ENCODE measurements at regions not wholly inside any gene's neighbourhood (a gene's known extent, or its start where the extent isn't known, plus 50 kb on each side); places are given as distances from the start of the nearest gene placed in this dataset.

- TF ChIP-seq, protein P1, sequence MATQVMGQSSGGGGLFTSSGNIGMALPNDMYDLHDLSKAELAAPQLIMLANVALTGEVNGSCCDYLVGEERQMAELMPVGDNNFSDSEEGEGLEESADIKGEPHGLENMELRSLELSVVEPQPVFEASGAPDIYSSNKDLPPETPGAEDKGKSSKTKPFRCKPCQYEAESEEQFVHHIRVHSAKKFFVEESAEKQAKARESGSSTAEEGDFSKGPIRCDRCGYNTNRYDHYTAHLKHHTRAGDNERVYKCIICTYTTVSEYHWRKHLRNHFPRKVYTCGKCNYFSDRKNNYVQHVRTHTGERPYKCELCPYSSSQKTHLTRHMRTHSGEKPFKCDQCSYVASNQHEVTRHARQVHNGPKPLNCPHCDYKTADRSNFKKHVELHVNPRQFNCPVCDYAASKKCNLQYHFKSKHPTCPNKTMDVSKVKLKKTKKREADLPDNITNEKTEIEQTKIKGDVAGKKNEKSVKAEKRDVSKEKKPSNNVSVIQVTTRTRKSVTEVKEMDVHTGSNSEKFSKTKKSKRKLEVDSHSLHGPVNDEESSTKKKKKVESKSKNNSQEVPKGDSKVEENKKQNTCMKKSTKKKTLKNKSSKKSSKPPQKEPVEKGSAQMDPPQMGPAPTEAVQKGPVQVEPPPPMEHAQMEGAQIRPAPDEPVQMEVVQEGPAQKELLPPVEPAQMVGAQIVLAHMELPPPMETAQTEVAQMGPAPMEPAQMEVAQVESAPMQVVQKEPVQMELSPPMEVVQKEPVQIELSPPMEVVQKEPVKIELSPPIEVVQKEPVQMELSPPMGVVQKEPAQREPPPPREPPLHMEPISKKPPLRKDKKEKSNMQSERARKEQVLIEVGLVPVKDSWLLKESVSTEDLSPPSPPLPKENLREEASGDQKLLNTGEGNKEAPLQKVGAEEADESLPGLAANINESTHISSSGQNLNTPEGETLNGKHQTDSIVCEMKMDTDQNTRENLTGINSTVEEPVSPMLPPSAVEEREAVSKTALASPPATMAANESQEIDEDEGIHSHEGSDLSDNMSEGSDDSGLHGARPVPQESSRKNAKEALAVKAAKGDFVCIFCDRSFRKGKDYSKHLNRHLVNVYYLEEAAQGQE (IDR thresholded peaks at IDR 0.05; ENCODE audit: insufficient read depth in 1 of 2, low read depth in 2 of 2, low read length in 2 of 2): no peak
- TF ChIP-seq FOXP2 (optimal IDR thresholded peaks at IDR 0.05; ENCODE audit: borderline replicate concordance, extremely low read depth, extremely low read length, insufficient read depth) (no peak), POLR2AphosphoS5 (IDR thresholded peaks at IDR 0.05; ENCODE audit: low read depth, low read length) (no peak), SIN3A (IDR thresholded peaks at IDR 0.05; ENCODE audit: borderline replicate concordance, insufficient read depth, low read length) (no peak), TAF1 (IDR thresholded peaks at IDR 0.05; ENCODE audit: borderline replicate concordance, insufficient read depth, low read length) (no peak)
Observed at GRCh38 chr6:113522376-113522775, 334.8 kb upstream of the MARCKS start.

DNA sequence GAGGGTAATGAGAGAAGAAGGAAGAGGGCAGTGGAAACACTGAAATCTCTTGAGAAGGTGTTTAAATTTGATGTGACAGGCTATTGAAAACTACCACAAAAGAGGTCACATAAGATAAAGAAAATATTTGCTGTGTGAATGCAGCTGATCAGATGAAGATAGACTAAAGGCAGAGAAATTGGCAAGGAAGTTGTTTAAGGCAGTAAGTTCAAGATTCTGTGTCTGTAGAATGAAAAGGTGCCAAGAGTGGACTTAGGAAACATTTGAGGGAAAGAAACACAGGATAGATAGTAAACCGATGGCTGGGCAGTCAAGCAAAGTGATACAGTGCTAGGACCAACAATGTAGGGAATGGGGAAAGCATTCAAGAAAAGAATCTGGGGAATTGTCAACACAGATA lies 332.3 kb upstream of the MARCKS start:
- TF ChIP-seq, protein P1 (IDR thresholded peaks at IDR 0.05; ENCODE audit: insufficient read depth in 1 of 2, low read depth in 2 of 2, low read length in 2 of 2): no peak
- TF ChIP-seq POLR2AphosphoS5 (IDR thresholded peaks at IDR 0.05; ENCODE audit: low read depth, low read length) (no peak), FOXP2 (optimal IDR thresholded peaks at IDR 0.05; ENCODE audit: borderline replicate concordance, extremely low read depth, extremely low read length, insufficient read depth) (no peak), SIN3A (IDR thresholded peaks at IDR 0.05; ENCODE audit: borderline replicate concordance, insufficient read depth, low read length) (no peak), TAF1 (IDR thresholded peaks at IDR 0.05; ENCODE audit: borderline replicate concordance, insufficient read depth, low read length) (no peak)

GRCh38 chr6:113526553-113526952 lies 330.6 kb upstream of the MARCKS start:
- TF ChIP-seq FOXP2 (optimal IDR thresholded peaks at IDR 0.05; ENCODE audit: borderline replicate concordance, extremely low read depth, extremely low read length, insufficient read depth) (no peak), SIN3A (IDR thresholded peaks at IDR 0.05; ENCODE audit: borderline replicate concordance, insufficient read depth, low read length) (no peak), TAF1 (IDR thresholded peaks at IDR 0.05; ENCODE audit: borderline replicate concordance, insufficient read depth, low read length) (no peak), POLR2AphosphoS5 (IDR thresholded peaks at IDR 0.05; ENCODE audit: low read depth, low read length) (no peak)
- TF ChIP-seq, protein P1 (IDR thresholded peaks at IDR 0.05; ENCODE audit: insufficient read depth in 1 of 2, low read depth in 2 of 2, low read length in 2 of 2): no peak

DNA sequence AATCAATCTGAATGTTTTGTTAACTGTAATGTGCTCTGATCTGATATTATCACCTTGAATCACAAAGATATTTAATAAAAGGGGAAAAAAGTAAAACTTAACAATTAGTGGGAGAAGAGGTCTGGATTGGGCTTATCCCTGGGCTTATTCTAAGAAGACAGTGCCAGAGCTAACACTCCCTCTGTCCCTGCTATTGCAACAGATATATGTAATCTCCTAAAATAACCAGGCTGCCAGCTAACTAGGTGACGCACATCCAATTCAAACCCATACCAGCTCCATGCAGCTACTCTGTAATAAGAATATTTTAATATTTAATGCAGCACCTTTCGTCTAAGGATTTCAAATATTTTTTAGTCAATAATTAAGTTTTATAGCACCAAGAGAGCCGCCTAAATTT lies 330.1 kb upstream of the MARCKS start:
- TF ChIP-seq SIN3A (IDR thresholded peaks at IDR 0.05; ENCODE audit: borderline replicate concordance, insufficient read depth, low read length) (no peak), POLR2AphosphoS5 (IDR thresholded peaks at IDR 0.05; ENCODE audit: low read depth, low read length) (no peak), FOXP2 (optimal IDR thresholded peaks at IDR 0.05; ENCODE audit: borderline replicate concordance, extremely low read depth, extremely low read length, insufficient read depth) (no peak), TAF1 (IDR thresholded peaks at IDR 0.05; ENCODE audit: borderline replicate concordance, insufficient read depth, low read length) (no peak)
- TF ChIP-seq, protein P1 (IDR thresholded peaks at IDR 0.05; ENCODE audit: insufficient read depth in 1 of 2, low read depth in 2 of 2, low read length in 2 of 2): no peak

- TF ChIP-seq FOXP2 (optimal IDR thresholded peaks at IDR 0.05; ENCODE audit: borderline replicate concordance, extremely low read depth, extremely low read length, insufficient read depth): no peak
- no peak for TF ChIP-seq SIN3A (IDR thresholded peaks at IDR 0.05; ENCODE audit: borderline replicate concordance, insufficient read depth, low read length)
- no peak for TF ChIP-seq TAF1 (IDR thresholded peaks at IDR 0.05; ENCODE audit: borderline replicate concordance, insufficient read depth, low read length)
- TF ChIP-seq, protein P1 (IDR thresholded peaks at IDR 0.05; ENCODE audit: insufficient read depth in 1 of 2, low read depth in 2 of 2, low read length in 2 of 2): no peak
- TF ChIP-seq POLR2AphosphoS5 (IDR thresholded peaks at IDR 0.05; ENCODE audit: low read depth, low read length): no peak
Observed at GRCh38 chr6:113528111-113528510, 329.0 kb upstream of the MARCKS start.
